ENCODE measurements at regions not wholly inside any gene's neighbourhood (a gene's known extent, or its start where the extent isn't known, plus 50 kb on each side); places are given as distances from the start of the nearest gene placed in this dataset.

DNA sequence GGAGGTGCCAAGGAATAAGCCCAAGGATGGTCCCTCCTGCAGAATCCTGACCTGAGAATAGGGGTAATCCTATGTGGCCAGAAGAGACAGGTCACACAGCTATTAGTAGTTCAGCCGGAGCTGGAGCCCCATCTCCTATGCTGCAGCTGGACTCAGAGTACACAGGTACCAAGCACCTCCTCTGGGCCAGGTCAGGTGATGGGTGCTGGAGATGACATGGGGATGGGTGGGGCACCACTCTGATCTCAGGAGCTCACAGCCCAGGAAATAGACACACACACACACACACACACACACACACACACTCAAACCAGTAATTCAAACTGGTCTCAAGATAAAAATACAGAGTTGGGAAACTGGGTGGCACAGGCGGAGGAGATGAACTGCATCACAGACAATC is 54.2 kb upstream of the SSBP3 start:
- RAD21 ChIA-PET (ENCODE audit: low non-redundant PET in 1 of 2, low total read pairs in 2 of 2, uncharacterized antibody in 2 of 2, unreplicated experiment in 2 of 2) = no interaction called here
- POLR2A ChIA-PET = no interaction called here
- no peak for TF ChIP-seq JUND (IDR thresholded peaks at IDR 0.05)
- no peak for TF ChIP-seq SIN3A (IDR thresholded peaks at IDR 0.05; ENCODE audit: low read depth)
- no peak for TF ChIP-seq EGR1 (IDR thresholded peaks at IDR 0.05; ENCODE audit: low read depth)
- no peak for TF ChIP-seq RAD21 (IDR thresholded peaks at IDR 0.05; ENCODE audit: low read depth)
- no peak for TF ChIP-seq ELF1 (IDR thresholded peaks at IDR 0.05; ENCODE audit: borderline replicate concordance, low read depth)
- no peak for TF ChIP-seq ZNF274 (IDR thresholded peaks at IDR 0.05; ENCODE audit: low read depth, low read length)
- no peak for TF ChIP-seq POLR2A (IDR thresholded peaks at IDR 0.05; ENCODE audit: borderline replicate concordance, extremely low read depth, insufficient read depth, insufficient read length)
- TF ChIP-seq, protein P1, sequence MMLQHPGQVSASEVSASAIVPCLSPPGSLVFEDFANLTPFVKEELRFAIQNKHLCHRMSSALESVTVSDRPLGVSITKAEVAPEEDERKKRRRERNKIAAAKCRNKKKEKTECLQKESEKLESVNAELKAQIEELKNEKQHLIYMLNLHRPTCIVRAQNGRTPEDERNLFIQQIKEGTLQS (IDR thresholded peaks at IDR 0.05) = no peak
- no peak for TF ChIP-seq FOSL1 (IDR thresholded peaks at IDR 0.05; ENCODE audit: low read depth)
- TF ChIP-seq, protein P2, sequence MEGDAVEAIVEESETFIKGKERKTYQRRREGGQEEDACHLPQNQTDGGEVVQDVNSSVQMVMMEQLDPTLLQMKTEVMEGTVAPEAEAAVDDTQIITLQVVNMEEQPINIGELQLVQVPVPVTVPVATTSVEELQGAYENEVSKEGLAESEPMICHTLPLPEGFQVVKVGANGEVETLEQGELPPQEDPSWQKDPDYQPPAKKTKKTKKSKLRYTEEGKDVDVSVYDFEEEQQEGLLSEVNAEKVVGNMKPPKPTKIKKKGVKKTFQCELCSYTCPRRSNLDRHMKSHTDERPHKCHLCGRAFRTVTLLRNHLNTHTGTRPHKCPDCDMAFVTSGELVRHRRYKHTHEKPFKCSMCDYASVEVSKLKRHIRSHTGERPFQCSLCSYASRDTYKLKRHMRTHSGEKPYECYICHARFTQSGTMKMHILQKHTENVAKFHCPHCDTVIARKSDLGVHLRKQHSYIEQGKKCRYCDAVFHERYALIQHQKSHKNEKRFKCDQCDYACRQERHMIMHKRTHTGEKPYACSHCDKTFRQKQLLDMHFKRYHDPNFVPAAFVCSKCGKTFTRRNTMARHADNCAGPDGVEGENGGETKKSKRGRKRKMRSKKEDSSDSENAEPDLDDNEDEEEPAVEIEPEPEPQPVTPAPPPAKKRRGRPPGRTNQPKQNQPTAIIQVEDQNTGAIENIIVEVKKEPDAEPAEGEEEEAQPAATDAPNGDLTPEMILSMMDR (IDR thresholded peaks at IDR 0.05 in 2 of 3, conservative IDR thresholded peaks at IDR 0.05 in 1 of 3; ENCODE audit: borderline replicate concordance in 1 of 3, insufficient read depth in 1 of 3, low read depth in 2 of 3, low read length in 2 of 3) = no peak
- H3K4me2 ChIP-seq (ENCODE audit: low read length) = 0 out of 2 replicates have a peak overlapping the region, but pooled peaks have one; percentile 26
- no peaks in the 10 kb centered on the region for H3K36me3 ChIP-seq (ENCODE audit: control insufficient read depth in 1 of 2, insufficient read depth in 2 of 2, low read length in 2 of 2)
- H4K20me1 ChIP-seq (ENCODE audit: insufficient read depth) = no peaks in the 10 kb centered on the region
- no peaks in the 10 kb centered on the region for H3K79me2 ChIP-seq (ENCODE audit: insufficient read depth, low read length)
- no peak overlapping the region for H3K9ac ChIP-seq (ENCODE audit: low read length)
- no TSS peak for BruUV-seq (replicated peaks)
- no peak overlapping the region for H2AFZ ChIP-seq (ENCODE audit: low read depth, low read length, poor library complexity, severe bottlenecking)
- H3K27me3 ChIP-seq (ENCODE audit: insufficient read depth, low read length) = no peaks in the 10 kb centered on the region
- H3K4me3 ChIP-seq (replicated peaks in 1 of 2; ENCODE audit: low read depth in 1 of 2, low read length in 2 of 2) = no peak overlapping the region
- no peaks in the 10 kb centered on the region for H3K9me3 ChIP-seq (ENCODE audit: control insufficient read depth in 1 of 2, insufficient read depth in 1 of 2, low read depth in 1 of 2, low read length in 2 of 2)
- ATAC-seq (0 out of 2 replicates have a peak, but pooled peaks have one; percentile 37), DNase-seq (ENCODE audit: low read depth, low spot score) (no peak)
- intact Hi-C loops (cut with micrococcal nuclease) = no loop called here
- H3K9me2 ChIP-seq (ENCODE audit: insufficient read depth) = no peaks in the 10 kb centered on the region
- H3K27ac ChIP-seq (ENCODE audit: low read depth, low read length) = no peak overlapping the region
- CTCF ChIA-PET = no interaction called here
- peaks cover 19 to 30% of the 10 kb centered on the region in 2 experiments; a peak in 3 of 4 replicates for H3K4me1 ChIP-seq (ENCODE audit: control insufficient read depth in 1 of 2, insufficient read depth in 2 of 2, low read length in 2 of 2)
